Activated T-cell treated with anti-CD3 and anti-CD28 coated beads, Interleukin-2, amount 50 U/mL, for 24 hours (primary cell): ENCODE measurements at regions not wholly inside any gene's neighbourhood (a gene's known extent, or its start where the extent isn't known, plus 50 kb on each side); places are given as distances from the start of the nearest gene placed in this dataset.
"Not testable (repeated sequence)": the region's sequence is repeated elsewhere in the genome, so short reads cannot be mapped to it uniquely, and the experiment has no call there.

ENCODE experiments used
- DNase-seq: peaks from one replicate; pipeline ENCODE4 v3.0.0-alpha.2; 2020
- H3K27ac Mint-ChIP-seq: 2 replicates; pipeline ENCODE4 v1.8.0; 2020; ENCODE audit warnings: mild to moderate bottlenecking, mixed read lengths
- H3K27me3 Mint-ChIP-seq: 2 replicates; pipeline ENCODE4 v1.8.0; 2020; ENCODE audit warnings: mixed read lengths
- H3K36me3 Mint-ChIP-seq: 2 replicates; pipeline ENCODE4 v1.8.0; 2020; ENCODE audit warnings: low read depth, mixed read lengths
- H3K4me1 Mint-ChIP-seq: 2 replicates; pipeline ENCODE4 v1.8.0; 2020; ENCODE audit warnings: low read depth, mixed read lengths
- H3K4me3 Mint-ChIP-seq: 2 replicates; pipeline ENCODE4 v1.8.0; 2020; ENCODE audit warnings: mild to moderate bottlenecking, moderate library complexity, mixed read lengths
- H3K9me3 Mint-ChIP-seq: 2 replicates; pipeline ENCODE4 v1.8.0; 2020; ENCODE audit warnings: mixed read lengths

DNA sequence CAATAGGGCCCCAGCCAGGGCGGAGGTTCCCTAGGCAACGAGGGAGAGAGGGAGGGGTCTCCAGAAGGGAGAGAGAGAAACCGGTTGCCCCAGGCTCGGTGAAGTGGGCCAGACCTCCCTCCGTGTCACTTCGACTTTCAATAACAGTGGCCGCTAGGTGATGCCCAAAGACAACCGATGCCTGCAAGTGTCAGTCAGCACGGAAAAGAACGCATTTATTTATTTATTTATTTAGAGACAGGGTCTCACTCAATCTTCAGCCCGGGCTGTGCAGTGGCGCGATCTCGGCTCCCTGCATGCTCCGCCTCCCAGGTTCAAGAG is 1504.1 kb upstream of the DEFB115 start:
- DNase-seq, H3K4me3 Mint-ChIP-seq, H3K27ac Mint-ChIP-seq, H3K4me1 Mint-ChIP-seq, H3K27me3 Mint-ChIP-seq, H3K36me3 Mint-ChIP-seq: not testable (repeated sequence)
- peaks cover 30% of the 10 kb centered on the region for H3K9me3 Mint-ChIP-seq

DNA sequence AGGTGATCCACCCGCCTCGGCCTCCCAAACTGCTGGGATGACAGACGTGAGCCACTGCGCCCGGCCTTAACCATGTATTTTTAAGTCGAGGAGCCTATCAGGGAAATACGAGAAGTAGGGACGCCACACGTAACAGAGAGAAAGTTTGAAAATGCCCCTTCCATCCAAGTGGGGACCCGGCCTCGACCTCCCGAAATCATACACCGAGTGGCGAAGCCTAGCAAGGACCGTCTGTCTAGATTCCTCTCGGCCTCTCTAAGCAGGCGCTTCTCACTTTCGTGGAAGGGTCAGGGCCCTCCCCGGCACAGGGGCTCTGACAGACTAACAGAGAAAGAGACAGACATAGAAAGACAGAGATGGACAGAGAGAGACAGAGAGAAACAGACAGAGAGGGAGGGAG is 1503.6 kb upstream of the DEFB115 start:
- peaks cover 30% of the 10 kb centered on the region for H3K9me3 Mint-ChIP-seq
- not testable (repeated sequence) for H3K27ac Mint-ChIP-seq, DNase-seq, H3K4me3 Mint-ChIP-seq, H3K4me1 Mint-ChIP-seq, H3K36me3 Mint-ChIP-seq, H3K27me3 Mint-ChIP-seq

DNA sequence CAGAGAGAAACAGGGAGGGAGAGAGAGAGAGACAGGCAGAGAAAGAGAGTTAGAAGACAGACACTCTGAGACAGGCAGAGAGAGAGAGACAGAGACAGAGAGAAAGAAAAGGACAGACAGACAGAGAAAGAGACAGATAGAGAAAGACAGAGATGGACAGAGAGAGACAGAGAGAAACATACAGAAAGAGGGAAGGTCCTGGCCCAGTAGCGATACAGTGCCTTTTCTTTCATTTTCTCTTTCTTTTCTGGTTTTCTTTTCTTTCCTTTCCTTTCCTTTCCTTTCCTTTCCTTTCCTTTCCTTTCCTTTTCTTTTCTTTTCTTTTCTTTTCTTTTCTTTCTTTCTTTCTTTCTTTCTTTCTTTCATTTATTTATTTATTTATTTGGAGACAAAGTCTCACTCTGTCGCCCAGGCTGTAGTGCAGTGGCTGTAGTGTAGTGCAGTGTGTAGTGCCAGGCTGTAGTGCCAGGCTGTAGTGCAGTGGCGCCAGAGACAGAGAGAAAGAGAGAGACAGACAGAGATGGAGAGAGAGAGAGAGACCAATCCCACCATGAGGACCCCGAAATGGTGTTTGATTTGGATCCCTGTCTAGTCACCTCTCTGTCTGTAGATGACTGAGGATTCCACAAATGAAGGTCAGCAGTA is 1501.5 kb upstream of the DEFB115 start:
- not testable (repeated sequence) for H3K27ac Mint-ChIP-seq, H3K4me3 Mint-ChIP-seq, H3K27me3 Mint-ChIP-seq, H3K36me3 Mint-ChIP-seq, DNase-seq, H3K4me1 Mint-ChIP-seq
- H3K9me3 Mint-ChIP-seq, result peaks cover 30% of the 10 kb centered on the region

DNA sequence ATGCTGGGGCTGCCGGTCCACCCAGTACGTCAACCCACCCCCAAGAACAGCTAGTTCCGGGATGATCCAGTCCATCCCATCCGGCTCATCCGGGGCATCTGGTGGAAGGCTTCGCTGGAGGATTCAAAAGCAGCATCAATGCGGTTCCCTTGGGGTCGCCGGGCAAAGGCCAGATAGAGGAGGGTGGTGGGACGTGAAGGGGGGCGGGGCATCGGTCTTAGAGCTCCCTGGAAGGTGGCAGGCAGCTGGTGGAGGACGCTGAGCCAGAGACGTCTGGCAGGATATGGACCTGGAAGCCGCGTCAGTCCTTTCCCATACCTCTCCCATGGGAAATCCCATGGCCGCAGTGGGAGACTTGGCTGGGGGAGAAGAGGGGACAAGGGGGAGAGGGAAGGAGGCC is 1500.8 kb upstream of the DEFB115 start:
- DNase-seq, result no peak
- Mint-ChIP-seq H3K4me3 (no peak overlapping the region), H3K4me1 (peaks cover 4% of the 10 kb centered on the region), H3K9me3 (peaks cover 23% of the 10 kb centered on the region), H3K27ac (no peak overlapping the region), H3K36me3 (no peaks in the 10 kb centered on the region), H3K27me3 (no peaks in the 10 kb centered on the region)

DNA sequence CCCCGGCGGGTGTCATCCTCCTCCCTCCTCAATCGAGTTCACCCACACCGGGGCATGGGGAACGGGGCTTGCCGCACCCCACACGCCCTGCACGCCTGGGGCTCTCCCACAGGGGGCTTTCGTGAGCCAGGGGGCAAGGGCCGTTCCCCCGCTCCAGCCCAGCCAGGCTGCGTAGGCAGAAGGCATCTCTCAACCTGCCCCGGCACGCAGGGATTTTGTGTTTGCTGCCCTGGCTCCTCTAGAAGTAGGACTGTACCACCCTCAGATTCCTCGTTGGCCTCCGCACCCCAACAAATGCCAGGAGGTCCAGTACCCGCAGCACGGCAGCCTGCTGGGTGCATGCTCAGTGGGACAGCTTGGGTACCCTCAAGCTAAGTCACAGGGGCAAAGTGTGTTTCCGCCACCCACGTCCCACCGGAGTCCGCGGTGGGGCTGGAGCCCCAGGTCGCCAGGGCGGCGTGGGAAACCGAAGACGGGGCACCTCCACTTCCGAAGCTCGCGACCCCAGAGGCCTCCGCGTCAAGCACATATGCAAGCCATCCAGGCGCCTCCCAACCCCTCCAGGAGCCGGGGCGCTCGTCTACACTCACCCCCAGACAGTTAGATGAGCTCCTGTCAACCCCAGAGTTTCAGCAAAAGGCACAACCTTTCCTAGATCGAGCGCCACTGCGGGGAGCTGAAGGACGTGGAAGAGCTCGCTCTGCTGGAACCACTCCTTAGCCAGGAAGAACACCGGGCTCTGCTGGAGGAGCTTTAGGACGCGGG is 1495.7 kb upstream of the DEFB115 start:
- H3K4me3 Mint-ChIP-seq, H3K9me3 Mint-ChIP-seq, H3K27ac Mint-ChIP-seq, H3K27me3 Mint-ChIP-seq, H3K36me3 Mint-ChIP-seq, DNase-seq, H3K4me1 Mint-ChIP-seq: not testable (repeated sequence)

DNA sequence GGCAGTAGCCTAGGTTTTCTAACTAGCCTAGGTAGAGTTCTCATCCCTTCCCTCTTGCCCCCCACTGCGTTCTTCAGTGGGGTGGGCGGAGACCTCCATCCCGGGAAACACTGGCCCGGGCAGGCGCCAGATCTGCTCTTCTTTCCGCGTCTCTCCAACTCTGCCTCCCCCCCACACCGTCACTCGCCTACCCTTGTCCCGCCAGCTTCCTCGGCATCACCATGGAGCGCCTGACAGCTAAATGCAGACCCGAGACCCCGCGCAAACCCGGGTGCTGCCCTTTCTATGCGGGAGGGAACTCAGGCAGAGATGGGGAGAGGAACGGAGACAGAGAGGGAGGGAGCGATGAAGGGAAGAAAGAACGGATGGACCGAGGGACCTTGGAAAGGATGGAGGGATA is 1494.8 kb upstream of the DEFB115 start:
- no peak for DNase-seq
- Mint-ChIP-seq H3K36me3 (no peaks in the 10 kb centered on the region), H3K27ac (no peak overlapping the region), H3K4me1 (no peaks in the 10 kb centered on the region), H3K9me3 (peaks cover 8% of the 10 kb centered on the region), H3K27me3 (peaks cover 8% of the 10 kb centered on the region), H3K4me3 (peak overlapping the region; percentile 20)

DNA sequence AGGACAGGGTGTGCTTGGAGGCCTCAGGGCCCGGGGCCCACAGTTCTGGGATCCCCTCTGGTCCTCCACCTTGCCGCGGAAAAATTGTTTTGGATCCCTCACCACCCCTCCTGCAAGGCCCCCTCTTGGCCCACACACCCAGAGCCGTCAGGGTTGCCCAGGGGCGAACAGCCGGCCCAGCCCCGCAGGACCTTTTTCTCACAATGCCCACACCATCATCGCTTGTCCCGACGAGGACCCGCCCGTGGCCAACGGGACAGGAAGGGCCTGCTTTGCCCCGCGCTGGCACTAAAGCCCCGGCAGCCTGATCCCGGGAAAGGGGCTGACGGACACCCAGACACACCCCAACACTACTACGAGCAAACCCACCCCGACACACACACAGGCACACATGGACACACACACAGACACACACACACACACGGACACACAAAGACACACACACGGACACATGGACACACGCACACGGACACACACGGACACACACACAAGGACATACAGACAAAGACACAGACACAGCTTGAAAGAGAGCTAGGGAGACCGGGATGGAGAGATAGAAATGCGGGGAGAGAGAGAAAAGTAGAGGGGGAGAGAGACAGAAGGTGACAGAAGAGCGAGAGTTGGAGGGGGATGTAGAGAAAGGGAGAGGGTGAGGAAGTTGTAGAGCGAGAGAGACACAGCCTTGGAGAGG is 1493.5 kb upstream of the DEFB115 start:
- Mint-ChIP-seq H3K4me3 (no peak overlapping the region), H3K36me3 (no peaks in the 10 kb centered on the region), H3K27me3 (peaks cover 8% of the 10 kb centered on the region), H3K27ac (no peak overlapping the region), H3K9me3 (peaks cover 13% of the 10 kb centered on the region), H3K4me1 (no peaks in the 10 kb centered on the region)
- DNase-seq, result no peak

DNA sequence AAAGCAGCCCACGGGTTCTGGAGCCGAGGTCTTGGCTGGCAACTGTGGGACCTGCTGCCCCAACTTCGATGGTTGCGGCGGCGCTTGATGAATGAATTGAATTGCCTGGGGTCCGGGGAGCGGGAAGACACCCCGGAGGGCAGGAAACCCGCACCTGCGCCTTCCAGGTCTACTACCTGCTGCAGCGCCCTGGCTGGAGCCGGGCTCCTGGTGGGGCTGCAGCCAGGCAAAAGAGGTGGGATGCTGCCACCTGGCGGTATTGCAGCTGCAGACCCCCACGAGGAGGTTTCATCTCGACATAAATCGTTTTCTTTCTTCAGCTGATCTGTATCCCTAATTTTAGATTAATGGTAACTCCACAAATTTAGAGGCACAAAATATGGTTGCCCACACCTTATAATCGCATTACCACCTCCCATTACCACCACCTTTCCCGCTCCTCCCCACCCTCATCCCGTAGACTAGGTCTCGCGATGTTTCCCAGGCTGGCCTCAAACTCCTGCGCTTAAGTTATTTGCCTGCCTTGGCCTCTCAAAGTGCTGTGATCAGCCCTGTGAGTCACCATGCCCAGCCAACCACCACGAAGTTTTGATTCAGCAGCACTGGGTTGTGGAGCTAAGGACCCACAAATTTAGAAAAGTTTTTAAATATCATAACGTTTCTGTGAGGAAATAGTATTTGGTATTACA is 1492.4 kb upstream of the DEFB115 start:
- not testable (repeated sequence) for H3K36me3 Mint-ChIP-seq, H3K4me3 Mint-ChIP-seq, H3K27me3 Mint-ChIP-seq, H3K27ac Mint-ChIP-seq, DNase-seq, H3K4me1 Mint-ChIP-seq
- peaks cover 12% of the 10 kb centered on the region for H3K9me3 Mint-ChIP-seq

DNA sequence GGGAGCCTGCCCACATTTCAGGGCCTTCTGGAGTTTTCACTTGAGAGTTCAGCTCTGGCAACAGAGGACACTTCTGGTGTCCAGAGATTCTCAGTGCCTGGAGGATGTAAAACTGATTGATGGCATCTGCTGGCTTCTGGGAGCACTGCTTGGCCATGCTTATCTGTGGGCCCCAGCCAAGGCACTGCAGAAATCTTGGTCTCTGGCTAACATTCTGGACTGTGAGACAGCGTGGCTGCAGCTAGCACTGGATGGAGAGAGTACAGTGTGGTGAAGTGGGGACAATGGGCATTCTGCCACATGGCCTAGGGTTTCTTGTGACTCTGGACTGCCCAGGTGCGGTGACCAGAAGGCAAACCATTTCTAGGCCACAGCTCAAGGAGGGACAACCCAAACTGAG is 1479.4 kb upstream of the DEFB115 start:
- not testable (repeated sequence) for H3K27me3 Mint-ChIP-seq, H3K36me3 Mint-ChIP-seq, H3K4me1 Mint-ChIP-seq, H3K4me3 Mint-ChIP-seq, DNase-seq, H3K27ac Mint-ChIP-seq
- peaks cover 36% of the 10 kb centered on the region for H3K9me3 Mint-ChIP-seq

DNA sequence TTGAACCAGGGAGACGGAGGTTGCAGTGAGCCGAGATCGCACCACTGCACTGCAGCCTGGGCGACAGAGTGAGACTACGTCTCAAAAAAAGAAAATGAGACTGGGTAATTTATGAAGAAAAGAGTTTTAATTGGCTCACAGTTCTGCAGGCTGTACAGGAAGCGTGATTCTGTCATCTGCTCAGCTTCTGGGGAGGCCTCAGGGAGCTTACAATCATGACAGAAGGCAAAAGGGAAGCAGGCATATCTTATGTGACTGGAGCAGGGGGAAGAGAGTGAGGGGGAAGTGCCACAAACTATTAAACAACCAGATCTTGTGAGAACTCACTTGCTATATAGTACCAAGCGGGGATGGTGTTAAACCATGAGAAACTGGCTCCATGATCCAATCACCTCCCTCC is 1476.2 kb upstream of the DEFB115 start:
- H3K4me1 Mint-ChIP-seq, H3K27me3 Mint-ChIP-seq: not testable (repeated sequence)
- H3K9me3 Mint-ChIP-seq, result peaks cover 45% of the 10 kb centered on the region

DNA sequence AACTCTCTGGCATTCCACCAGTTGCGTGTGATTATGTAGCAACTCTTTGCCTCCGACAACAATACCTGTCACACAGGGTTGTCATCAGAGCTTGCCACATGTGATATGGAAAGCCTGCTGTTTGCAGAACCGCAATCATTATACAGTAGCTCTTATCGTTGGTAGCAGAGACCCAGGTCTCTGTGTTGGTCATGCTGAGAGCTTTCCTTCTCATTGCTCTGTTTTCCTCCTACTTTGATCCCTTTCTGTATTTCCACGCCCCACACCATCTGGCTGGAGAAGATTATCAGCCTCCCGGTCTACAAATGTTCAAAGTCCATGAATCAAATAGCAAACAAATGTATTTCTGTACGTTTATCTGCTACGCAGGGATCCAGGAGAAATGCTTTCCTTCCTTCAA is 1475.6 kb upstream of the DEFB115 start:
- H3K27ac Mint-ChIP-seq, H3K27me3 Mint-ChIP-seq, DNase-seq, H3K4me1 Mint-ChIP-seq, H3K36me3 Mint-ChIP-seq, H3K4me3 Mint-ChIP-seq: not testable (repeated sequence)
- H3K9me3 Mint-ChIP-seq, result peaks cover 49% of the 10 kb centered on the region

More for the DNA sequence above, 1476.2 kb upstream of the DEFB115 start:
- not testable (repeated sequence) for H3K4me3 Mint-ChIP-seq, H3K36me3 Mint-ChIP-seq, DNase-seq, H3K27ac Mint-ChIP-seq

DNA sequence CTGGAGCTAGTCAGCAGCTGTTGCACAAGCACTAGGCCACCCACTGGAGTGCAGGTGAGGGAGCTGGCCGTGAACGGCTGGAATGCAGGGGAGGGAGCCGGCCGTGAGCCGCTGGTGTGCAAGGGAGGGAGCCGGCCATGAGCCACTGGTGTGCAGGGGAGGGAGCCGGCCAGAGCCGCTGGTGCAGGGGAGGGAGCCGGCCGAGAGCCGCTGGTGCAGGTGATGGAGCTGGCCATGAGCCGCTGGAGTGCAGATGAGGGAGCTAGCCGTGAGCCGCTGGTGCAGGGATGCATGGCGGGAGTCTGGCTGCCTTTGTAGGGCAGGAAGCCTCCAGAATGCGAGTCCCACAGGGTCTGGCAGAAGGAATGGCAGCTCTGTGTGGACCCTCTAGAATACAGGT is 1470.0 kb upstream of the DEFB115 start:
- H3K27ac Mint-ChIP-seq, DNase-seq, H3K27me3 Mint-ChIP-seq, H3K36me3 Mint-ChIP-seq, H3K4me3 Mint-ChIP-seq, H3K4me1 Mint-ChIP-seq: not testable (repeated sequence)
- H3K9me3 Mint-ChIP-seq, result peaks cover 31% of the 10 kb centered on the region

DNA sequence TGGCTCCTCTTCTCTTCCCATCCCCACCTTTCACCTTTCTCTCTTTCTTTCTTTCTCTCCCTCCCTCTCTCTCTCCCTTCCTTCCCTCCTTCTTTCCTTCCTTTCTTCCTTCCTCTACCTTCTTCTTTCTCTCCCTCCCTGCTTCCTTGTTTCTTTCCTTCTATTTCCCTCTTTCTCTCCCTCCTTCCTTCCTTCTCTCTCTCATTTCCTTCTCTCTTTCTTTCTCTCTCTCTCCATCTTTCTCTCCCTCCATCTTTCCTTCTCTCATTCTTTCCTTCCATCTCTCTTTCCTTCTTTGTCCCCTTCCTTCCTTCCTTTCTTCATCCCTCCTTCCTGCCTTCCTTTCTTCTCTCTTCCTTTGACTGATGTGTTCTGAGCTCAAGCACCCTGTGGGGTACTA is 1467.0 kb upstream of the DEFB115 start:
- Mint-ChIP-seq H3K4me1 (no peaks in the 10 kb centered on the region), H3K9me3 (peaks cover 22% of the 10 kb centered on the region), H3K36me3 (no peaks in the 10 kb centered on the region), H3K27me3 (no peaks in the 10 kb centered on the region), H3K4me3 (no peak overlapping the region), H3K27ac (no peak overlapping the region)
- no peak for DNase-seq

DNA sequence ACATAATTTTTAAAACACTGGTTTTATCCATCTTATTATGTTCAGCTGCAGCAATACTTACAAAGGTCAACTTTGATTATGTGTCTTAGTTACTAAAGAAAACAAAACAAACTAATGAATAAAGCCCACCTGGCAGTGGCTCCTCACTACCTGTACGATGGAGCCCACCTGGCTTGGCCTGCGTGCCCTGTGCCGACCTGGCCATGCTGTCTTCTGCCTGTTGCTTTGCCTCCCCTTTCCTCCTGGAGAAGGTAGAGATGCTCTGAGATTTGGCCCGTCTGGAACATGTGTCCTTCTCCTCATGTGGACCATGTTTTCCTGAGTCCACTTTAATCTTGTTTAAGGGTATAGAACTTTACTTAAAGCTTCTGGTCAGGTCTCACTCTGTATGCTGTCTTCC is 1426.0 kb upstream of the DEFB115 start:
- not testable (repeated sequence) for DNase-seq, H3K4me3 Mint-ChIP-seq, H3K36me3 Mint-ChIP-seq, H3K27ac Mint-ChIP-seq, H3K9me3 Mint-ChIP-seq, H3K27me3 Mint-ChIP-seq, H3K4me1 Mint-ChIP-seq

DNA sequence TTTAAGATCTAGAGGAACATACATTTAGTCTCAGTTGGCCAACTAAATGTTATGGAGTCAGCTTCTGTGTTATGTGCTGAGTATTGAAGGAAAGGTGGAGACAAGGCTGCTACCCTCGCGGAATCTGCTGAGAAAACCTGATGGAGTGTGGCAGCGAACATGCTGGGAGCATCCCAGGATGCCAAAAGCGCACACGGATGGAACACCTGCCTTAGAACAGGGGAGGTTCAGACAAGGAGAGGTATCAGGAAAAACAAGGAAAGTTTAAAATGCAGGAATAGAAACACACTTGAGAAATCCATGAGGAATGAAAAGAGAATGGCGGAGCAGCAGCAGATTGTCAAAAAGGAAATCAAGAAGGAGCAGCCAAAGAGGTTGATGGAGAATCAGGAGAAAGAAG is 1389.5 kb upstream of the DEFB115 start:
- H3K27ac Mint-ChIP-seq, H3K4me1 Mint-ChIP-seq, H3K36me3 Mint-ChIP-seq, DNase-seq, H3K4me3 Mint-ChIP-seq, H3K27me3 Mint-ChIP-seq, H3K9me3 Mint-ChIP-seq: not testable (repeated sequence)
